HEK293T (cell line): ENCODE measurements at regions not wholly inside any gene's neighbourhood (a gene's known extent, or its start where the extent isn't known, plus 50 kb on each side); places are given as distances from the start of the nearest gene placed in this dataset.

ENCODE experiments used
- CTCF ChIA-PET: fragments of 350-600 bp; formaldehyde crosslinking; extraction: SDS; loops from one replicate; lab custom pipeline; 2021; ENCODE audit warnings: antibody characterized with exemption, inconsistent platforms; lab: Yijun Ruan, JAX
- POLR2A ChIA-PET: fragments of 350-600 bp; formaldehyde crosslinking; extraction: SDS; loops from one replicate; lab custom pipeline; 2020; ENCODE audit warnings: antibody characterized with exemption, inconsistent platforms; lab: Yijun Ruan, JAX
- DNase-seq: peaks from one replicate; pipeline ENCODE4 v3.0.0; 2012; ENCODE audit warnings: mixed read lengths; ENCODE audit errors: extremely low spot score
- ARNT ChIP-seq: fragments of 450-650 bp; IDR thresholded peaks from 2 replicates; pipeline ENCODE4 v1.6.1; 2017; ENCODE audit warnings: mild to moderate bottlenecking
- BHLHE40 ChIP-seq: fragments of 450-650 bp; IDR thresholded peaks from 2 replicates; pipeline ENCODE4 v1.6.1; 2016; ENCODE audit warnings: mild to moderate bottlenecking, moderate library complexity, borderline replicate concordance
- CTBP1 ChIP-seq: fragments of 450-650 bp; IDR thresholded peaks from 2 replicates; pipeline ENCODE4 v1.6.1; 2016; ENCODE audit warnings: borderline replicate concordance
- ELF4 ChIP-seq: fragments of 450-650 bp; IDR thresholded peaks from 2 replicates; pipeline ENCODE4 v1.6.1; 2017; ENCODE audit warnings: antibody characterized with exemption
- FOXA1 ChIP-seq: fragments of 450-650 bp; IDR thresholded peaks from 2 replicates; pipeline ENCODE4 v1.6.1; 2016; ENCODE audit warnings: mild to moderate bottlenecking
- FOXK2 ChIP-seq: fragments of 450-650 bp; IDR thresholded peaks from 2 replicates; pipeline ENCODE4 v1.6.1; 2016; ENCODE audit warnings: mild to moderate bottlenecking
- FOXM1 ChIP-seq: fragments of 450-650 bp; IDR thresholded peaks from 2 replicates; pipeline ENCODE4 v1.6.1; 2017; ENCODE audit warnings: mild to moderate bottlenecking, borderline replicate concordance
- HDGF ChIP-seq: fragments of 450-650 bp; IDR thresholded peaks from 2 replicates; pipeline ENCODE4 v1.6.1; 2017; ENCODE audit warnings: antibody characterized with exemption, borderline replicate concordance
- L3MBTL2 ChIP-seq: fragments of 450-650 bp; conservative IDR thresholded peaks from 2 replicates; pipeline ENCODE4 v1.6.1; 2016; ENCODE audit warnings: mild to moderate bottlenecking
- LEF1 ChIP-seq: fragments of 450-650 bp; IDR thresholded peaks from 2 replicates; pipeline ENCODE4 v1.6.1; 2017; ENCODE audit warnings: mild to moderate bottlenecking, borderline replicate concordance
- NFRKB ChIP-seq: fragments of 450-650 bp; IDR thresholded peaks from 2 replicates; pipeline ENCODE4 v1.6.1; 2016; ENCODE audit warnings: mild to moderate bottlenecking, moderate library complexity
- PKNOX1 ChIP-seq: fragments of 450-650 bp; IDR thresholded peaks from 2 replicates; pipeline ENCODE4 v1.6.1; 2016
- SP1 ChIP-seq: fragments of 450-650 bp; IDR thresholded peaks from 2 replicates; pipeline ENCODE4 v1.6.1; 2017
- SUZ12 ChIP-seq: fragments of 450-650 bp; IDR thresholded peaks from 2 replicates; pipeline ENCODE4 v1.6.1; 2016; ENCODE audit warnings: mild to moderate bottlenecking
- TARDBP ChIP-seq: fragments of 450-650 bp; IDR thresholded peaks from 2 replicates; pipeline ENCODE4 v1.6.1; 2016
- ZNF384 ChIP-seq: fragments of 450-650 bp; IDR thresholded peaks from 2 replicates; pipeline ENCODE4 v1.6.1; 2016

GRCh38 chr6:122068291-122068769 lies 331.1 kb upstream of the HSF2 start:
- DNase-seq, result no peak
- TF ChIP-seq FOXK2 (no peak), FOXA1 (no peak), HDGF (no peak), BHLHE40 (no peak), SUZ12 (no peak), ELF4 (no peak), NFRKB (no peak), PKNOX1 (no peak), LEF1 (no peak), SP1 (no peak), L3MBTL2 (no peak), ZNF384 (no peak), ARNT (no peak), CTBP1 (no peak), TARDBP (no peak)
- POLR2A ChIA-PET, result no interaction called here
- CTCF ChIA-PET, result no interaction called here

- no peak for TF ChIP-seq L3MBTL2
- TF ChIP-seq ARNT, result no peak
- no peak for TF ChIP-seq TARDBP
- no peak for TF ChIP-seq CTBP1
- no peak for TF ChIP-seq NFRKB
- peak; percentile 31; the same call in 1 of the 2 replicates for TF ChIP-seq PKNOX1
- ChIA-PET POLR2A (no interaction called here), CTCF (no interaction called here)
- no peak for DNase-seq
Observed at GRCh38 chr6:122069932-122070331, 329.5 kb upstream of the HSF2 start.

GRCh38 chr6:122072014-122072647 lies 327.3 kb upstream of the HSF2 start:
- no peak for TF ChIP-seq ARNT
- no peak for TF ChIP-seq TARDBP
- TF ChIP-seq HDGF, result no peak
- TF ChIP-seq BHLHE40, result no peak
- no peak for TF ChIP-seq FOXK2
- no peak for TF ChIP-seq SUZ12
- TF ChIP-seq L3MBTL2, result no peak
- no peak for TF ChIP-seq CTBP1
- no peak for TF ChIP-seq ELF4
- no peak for TF ChIP-seq NFRKB
- no peak for TF ChIP-seq ZNF384
- TF ChIP-seq FOXA1, result no peak
- TF ChIP-seq SP1, result no peak
- CTCF ChIA-PET, result no interaction called here
- POLR2A ChIA-PET, result no interaction called here
- DNase-seq, result no peak

- ChIA-PET POLR2A (no interaction called here), CTCF (no interaction called here)
- TF ChIP-seq FOXK2 (no peak), CTBP1 (no peak; the same call in 1 of the 2 replicates), PKNOX1 (peak; percentile 62; the same call in 1 of the 2 replicates), ZNF384 (no peak), FOXM1 (no peak), HDGF (no peak), L3MBTL2 (no peak), SP1 (no peak), ELF4 (no peak), SUZ12 (no peak), BHLHE40 (no peak), LEF1 (no peak), TARDBP (no peak), ARNT (no peak), FOXA1 (0 out of 2 replicates have a peak, but pooled peaks have one; percentile 24)
- no peak for DNase-seq
Observed at GRCh38 chr6:122075084-122075838, 324.2 kb upstream of the HSF2 start.

- POLR2A ChIA-PET, result no interaction called here
- CTCF ChIA-PET, result no interaction called here
- no peak for DNase-seq
- TF ChIP-seq BHLHE40 (no peak), FOXA1 (no peak), SUZ12 (no peak), ZNF384 (no peak), LEF1 (no peak), HDGF (no peak), ARNT (no peak), CTBP1 (no peak), TARDBP (no peak), L3MBTL2 (no peak), ELF4 (no peak), FOXM1 (no peak), SP1 (no peak), PKNOX1 (no peak), NFRKB (no peak)
Observed at GRCh38 chr6:122075917-122076316, 323.5 kb upstream of the HSF2 start.
